GM18873 (cell line): ENCODE measurements at regions not wholly inside any gene's neighbourhood (a gene's known extent, or its start where the extent isn't known, plus 50 kb on each side); places are given as distances from the start of the nearest gene placed in this dataset.
"Not testable (repeated sequence)": the region's sequence is repeated elsewhere in the genome, so short reads cannot be mapped to it uniquely, and the experiment has no call there.

ENCODE experiments used
- ATAC-seq: cut with Tn5 transposase; IDR thresholded peaks from one replicate; pipeline ENCODE4 v1.9.1; 2021; ENCODE audit warnings: mild to moderate bottlenecking, moderate library complexity, moderate number of reproducible peaks; ENCODE audit not compliant: unreplicated experiment, low FRiP score

- ATAC-seq: no peak
Measured at GRCh38 chr6:27550692-27551091, 77.8 kb upstream of the ZNF184 start.

GRCh38 chr6:27549241-27549598 is 76.3 kb upstream of the ZNF184 start:
- not testable (repeated sequence) for ATAC-seq

GRCh38 chr6:27547157-27548075 is 74.5 kb upstream of the ZNF184 start:
- ATAC-seq: no peak

GRCh38 chr6:27546522-27546921 is 73.6 kb upstream of the ZNF184 start:
- no peak for ATAC-seq

GRCh38 chr6:27545271-27546046 is 72.6 kb upstream of the ZNF184 start:
- ATAC-seq: no peak

- no peak for ATAC-seq
Measured at GRCh38 chr6:27544612-27545260, 71.8 kb upstream of the ZNF184 start.

- ATAC-seq: not testable (repeated sequence)
Measured at GRCh38 chr6:27544135-27544534, 71.2 kb upstream of the ZNF184 start.

- ATAC-seq: no peak
Measured at GRCh38 chr6:27542485-27542884, 69.6 kb upstream of the ZNF184 start.

- ATAC-seq: no peak
Measured at GRCh38 chr6:27541933-27542297, 69.0 kb upstream of the ZNF184 start.

- ATAC-seq: no peak
Measured at GRCh38 chr6:27541212-27541932, 68.5 kb upstream of the ZNF184 start.

- no peak for ATAC-seq
Measured at GRCh38 chr6:27539551-27539950, 66.6 kb upstream of the ZNF184 start.

- ATAC-seq: no peak
Measured at GRCh38 chr6:27532820-27533538, 60.1 kb upstream of the ZNF184 start.

GRCh38 chr6:27531772-27532459 is 59.0 kb upstream of the ZNF184 start:
- no peak for ATAC-seq

GRCh38 chr6:27529796-27530195 is 56.9 kb upstream of the ZNF184 start:
- ATAC-seq: not testable (repeated sequence)

- ATAC-seq: no peak
Measured at GRCh38 chr6:27528714-27529113, 55.8 kb upstream of the ZNF184 start.
